GM10266 (cell line): ENCODE measurements at regions not wholly inside any gene's neighbourhood (a gene's known extent, or its start where the extent isn't known, plus 50 kb on each side); places are given as distances from the start of the nearest gene placed in this dataset.

Source experiments
- DNase-seq: peaks from one replicate; pipeline ENCODE4 v3.0.0; 2012; ENCODE audit errors: extremely low spot score
- CTCF ChIP-seq: IDR thresholded peaks from 2 replicates; pipeline ENCODE4 v1.5.1; 2012; ENCODE audit warnings: mild to moderate bottlenecking, low read depth; ENCODE audit not compliant: control insufficient read depth, insufficient read depth; ENCODE audit errors: missing control alignments

- no peak for DNase-seq
- TF ChIP-seq CTCF, result no peak
Measured at GRCh38 chr6:92341201-92341600, 1078.2 kb downstream of the EPHA7 start.

GRCh38 chr6:92339936-92340640 lies 1079.3 kb downstream of the EPHA7 start:
- no peak for TF ChIP-seq CTCF
- DNase-seq, result no peak

GRCh38 chr6:92337571-92337970 lies 1081.8 kb downstream of the EPHA7 start:
- no peak for DNase-seq
- no peak for TF ChIP-seq CTCF

- TF ChIP-seq CTCF, result no peak
- DNase-seq, result no peak
Measured at GRCh38 chr6:92329208-92329847, 1090.0 kb downstream of the EPHA7 start.

- no peak for DNase-seq
- TF ChIP-seq CTCF, result no peak
Measured at GRCh38 chr6:92315312-92315711, 1104.0 kb downstream of the EPHA7 start.

- no peak for TF ChIP-seq CTCF
Measured at GRCh38 chr6:92297101-92297500, 1122.3 kb downstream of the EPHA7 start.

GRCh38 chr6:92292067-92292466 lies 1127.3 kb downstream of the EPHA7 start:
- no peak for TF ChIP-seq CTCF

More at GRCh38 chr6:92297101-92297500, 1122.3 kb downstream of the EPHA7 start:
- DNase-seq, result no peak

More at GRCh38 chr6:92292067-92292466, 1127.3 kb downstream of the EPHA7 start:
- no peak for DNase-seq
